Upper lobe of right lung (tissue), 1 donor: ENCODE measurements at regions not wholly inside any gene's neighbourhood (a gene's known extent, or its start where the extent isn't known, plus 50 kb on each side); places are given as distances from the start of the nearest gene placed in this dataset.

Experiments used
- ATAC-seq: fragments of 200-7000 bp; cut with Tn5 transposase; one replicate; pipeline ENCODE4 v1.9.1; 2020; ENCODE audit warnings: mild to moderate bottlenecking, moderate library complexity
- DNase-seq: peaks from one replicate; pipeline ENCODE4 v3.0.0-alpha.2; 2020
- H3K27ac ChIP-seq: fragments of 200-600 bp; one replicate; pipeline ENCODE4 v1.8.0; 2022
- H3K27me3 ChIP-seq: fragments of 200-600 bp; one replicate; pipeline ENCODE4 v1.8.0; 2022; ENCODE audit warnings: mild to moderate bottlenecking
- H3K36me3 ChIP-seq: fragments of 200-600 bp; one replicate; pipeline ENCODE4 v1.8.0; 2022
- H3K4me1 ChIP-seq: fragments of 200-600 bp; one replicate; pipeline ENCODE4 v1.8.0; 2022
- H3K4me3 ChIP-seq: fragments of 200-600 bp; one replicate; pipeline ENCODE4 v1.8.0; 2022; ENCODE audit warnings: mild to moderate bottlenecking
- H3K9me3 ChIP-seq: fragments of 200-600 bp; one replicate; pipeline ENCODE4 v1.8.0; 2022
- CTCF ChIP-seq: fragments of 200-600 bp; IDR thresholded peaks from one replicate; pipeline ENCODE4 v1.8.0; 2022; ENCODE audit warnings: antibody characterized with exemption
- intact Hi-C: fragments of 100-400 bp; cut with DNase I; formaldehyde crosslinking; loops from one replicate; pipeline ENCODE4 v1.11.0; 2022
- donor health status: DM: no; HTN: yes; CAD: no; lungs with severe emphysema.

DNA sequence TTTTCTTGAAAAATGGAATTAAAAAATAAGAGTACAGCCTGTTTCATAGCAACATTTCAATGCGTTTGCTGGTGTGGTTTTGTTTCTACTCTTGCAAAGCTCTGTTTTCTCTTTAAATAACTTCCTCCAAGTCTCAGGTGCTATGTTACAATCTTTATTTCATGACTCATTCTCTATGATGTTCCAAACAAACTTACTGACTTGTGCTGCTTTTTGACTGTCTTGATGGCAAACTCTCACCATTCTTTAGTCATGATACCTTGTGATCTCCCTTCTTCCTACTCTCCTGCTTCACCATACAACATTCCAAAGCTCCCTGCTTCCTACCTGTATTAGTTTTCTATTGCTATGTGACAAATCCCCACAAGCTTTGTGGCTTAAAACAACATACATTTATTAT lies 166.1 kb downstream of the C11orf91 start:
- no peak overlapping the region for H3K4me3 ChIP-seq
- H3K27me3 ChIP-seq, result peaks cover 4% of the 10 kb centered on the region
- no peak for TF ChIP-seq CTCF
- intact Hi-C loops, result no loop called here
- no peaks in the 10 kb centered on the region for H3K9me3 ChIP-seq
- no peaks in the 10 kb centered on the region for H3K36me3 ChIP-seq
- H3K4me1 ChIP-seq, result no peaks in the 10 kb centered on the region
- DNase-seq (no peak), ATAC-seq (no peak)
- no peak overlapping the region for H3K27ac ChIP-seq

DNA sequence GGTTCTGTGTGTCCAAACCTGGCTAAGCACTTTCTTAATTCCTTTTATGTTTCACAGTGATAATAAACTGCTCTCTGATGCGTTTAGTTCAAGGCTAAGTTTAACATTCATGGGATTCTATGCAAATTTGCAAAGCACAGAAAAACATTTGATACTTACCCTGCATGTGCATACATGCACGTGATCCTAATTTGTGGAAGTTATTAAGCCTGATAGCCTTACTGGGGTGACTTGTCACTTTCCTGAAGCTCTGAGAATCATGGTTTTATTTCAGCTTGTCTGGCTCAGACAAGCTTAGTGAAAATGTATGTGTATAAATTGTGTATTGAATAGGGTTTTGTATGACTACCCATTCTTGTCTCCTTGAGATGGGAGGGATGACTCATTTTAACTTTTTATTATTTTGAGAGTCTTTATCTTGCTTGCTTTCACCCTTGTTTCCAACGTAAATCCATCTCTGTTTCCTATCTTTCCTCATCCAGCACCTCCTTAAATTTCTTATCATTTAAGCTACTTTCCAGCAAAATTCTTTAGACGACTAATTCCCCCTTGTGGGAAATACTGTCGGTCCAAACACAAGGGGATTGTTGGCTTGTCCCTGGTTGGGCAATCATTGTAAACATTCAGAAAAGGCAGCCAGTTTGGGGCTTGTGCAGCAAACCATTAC lies 167.1 kb downstream of the C11orf91 start:
- Histone ChIP-seq H3K27me3 (no peaks in the 10 kb centered on the region), H3K4me1 (no peaks in the 10 kb centered on the region), H3K27ac (no peak overlapping the region), H3K4me3 (no peak overlapping the region), H3K9me3 (no peaks in the 10 kb centered on the region), H3K36me3 (no peaks in the 10 kb centered on the region)
- intact Hi-C loops, result no loop called here
- no peak for TF ChIP-seq CTCF
- no peak for DNase-seq
- no peak for ATAC-seq

GRCh38 chr11:33532720-33533385 lies 167.8 kb downstream of the C11orf91 start:
- no peak for TF ChIP-seq CTCF

DNA sequence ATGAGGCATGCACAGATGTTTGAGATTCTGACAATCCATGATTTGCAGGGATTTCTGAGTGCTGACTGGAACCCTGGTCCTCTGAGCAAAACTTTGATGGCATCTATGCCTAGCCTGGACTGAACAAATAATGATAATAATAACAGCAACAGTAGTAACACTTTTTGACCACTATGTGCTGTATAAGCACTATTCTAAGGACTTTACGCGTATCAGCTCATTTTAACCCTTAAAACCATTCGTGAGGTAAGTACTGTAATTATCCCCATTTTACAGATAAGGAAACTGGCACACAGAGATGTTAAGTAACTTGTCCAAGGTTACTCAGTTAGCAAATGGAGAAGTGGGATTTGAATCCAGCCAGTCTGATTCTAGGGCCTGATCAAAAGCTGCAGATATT lies 168.4 kb downstream of the C11orf91 start:
- TF ChIP-seq CTCF, result no peak
- intact Hi-C loops, result no loop called here
- H3K4me1 ChIP-seq, result no peaks in the 10 kb centered on the region
- no peak overlapping the region for H3K27ac ChIP-seq
- no peak for ATAC-seq
- no peak overlapping the region for H3K4me3 ChIP-seq
- no peaks in the 10 kb centered on the region for H3K27me3 ChIP-seq
- H3K9me3 ChIP-seq, result no peaks in the 10 kb centered on the region
- DNase-seq, result no peak
- H3K36me3 ChIP-seq, result no peaks in the 10 kb centered on the region

More at GRCh38 chr11:33532720-33533385, 167.8 kb downstream of the C11orf91 start:
- Histone ChIP-seq H3K36me3 (no peaks in the 10 kb centered on the region), H3K4me1 (no peaks in the 10 kb centered on the region), H3K4me3 (no peak overlapping the region), H3K9me3 (no peaks in the 10 kb centered on the region), H3K27me3 (no peaks in the 10 kb centered on the region), H3K27ac (no peak overlapping the region)
- DNase-seq, result no peak
- intact Hi-C loops, result no loop called here
- no peak for ATAC-seq

DNA sequence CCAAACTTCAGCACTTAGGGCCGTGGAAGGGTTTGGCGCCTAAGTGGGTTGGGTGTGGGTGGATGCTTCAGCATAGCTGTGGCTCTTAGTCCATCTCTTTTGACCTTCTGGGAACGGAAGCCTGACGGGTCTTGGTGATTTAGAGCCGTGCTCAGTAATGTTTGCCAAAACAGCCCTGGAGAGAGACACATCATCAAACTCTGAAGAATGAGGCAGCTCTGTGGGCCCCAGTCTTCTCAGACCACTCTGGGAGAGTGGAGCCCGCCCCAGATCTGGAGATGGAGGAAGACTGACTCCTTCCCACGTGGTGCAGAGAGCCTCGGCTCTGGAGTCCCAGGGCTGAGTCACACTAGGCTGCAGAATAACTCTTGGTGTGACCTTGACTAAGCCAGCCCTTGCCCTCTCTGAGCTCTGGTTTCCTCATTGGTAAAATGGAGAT lies 168.9 kb downstream of the C11orf91 start:
- intact Hi-C loops, result no loop called here
- DNase-seq, result no peak
- Histone ChIP-seq H3K4me1 (no peaks in the 10 kb centered on the region), H3K9me3 (no peaks in the 10 kb centered on the region), H3K4me3 (no peak overlapping the region), H3K36me3 (no peaks in the 10 kb centered on the region), H3K27me3 (no peaks in the 10 kb centered on the region), H3K27ac (no peak overlapping the region)
- no peak for ATAC-seq
- TF ChIP-seq CTCF, result no peak
